CD8-positive, alpha-beta memory T cell (primary cell): ENCODE measurements at regions not wholly inside any gene's neighbourhood (a gene's known extent, or its start where the extent isn't known, plus 50 kb on each side); places are given as distances from the start of the nearest gene placed in this dataset.
"Not testable (repeated sequence)": the region's sequence is repeated elsewhere in the genome, so short reads cannot be mapped to it uniquely, and the experiment has no call there.

Source experiments
- CTCF ChIA-PET: fragments of 350-600 bp; sonication (Branson Sonifier 250); formaldehyde crosslinking; loops from one replicate; lab custom pipeline; 2021; ENCODE audit warnings: antibody characterized with exemption; lab: Charles Lee
- POLR2A ChIA-PET: fragments of 350-600 bp; sonication (Branson Sonifier 250); formaldehyde crosslinking; loops from one replicate; lab custom pipeline; 2021; ENCODE audit warnings: antibody characterized with exemption; lab: Charles Lee
- DNase-seq, 5 donors: peaks; one replicate each; pipeline versions ENCODE4 v3.0.0 to v3.0.0-alpha.2; 2020 to 2022; ENCODE audit warnings: mixed read lengths in 1 of 5
- H3K27ac ChIP-seq: one replicate; pipeline ENCODE4 v1.7.0; 2013; ENCODE audit warnings: low read depth, mild to moderate bottlenecking, low read length, moderate library complexity
- H3K27me3 ChIP-seq: 2 replicates; pipeline ENCODE4 v1.7.0; 2013; ENCODE audit warnings: low read length, mild to moderate bottlenecking; ENCODE audit not compliant: insufficient read depth, poor library complexity, severe bottlenecking
- H3K36me3 ChIP-seq: 2 replicates; pipeline ENCODE4 v1.7.0; 2013; ENCODE audit warnings: mild to moderate bottlenecking, low read length, moderate library complexity; ENCODE audit not compliant: insufficient read depth
- H3K4me1 ChIP-seq: 2 replicates; pipeline ENCODE4 v1.7.0; 2013; ENCODE audit warnings: mild to moderate bottlenecking, low read length, moderate library complexity; ENCODE audit not compliant: insufficient read depth
- H3K4me3 ChIP-seq: 2 replicates; pipeline ENCODE4 v1.7.0; 2013; ENCODE audit warnings: mild to moderate bottlenecking, low read length
- H3K9me3 ChIP-seq: 2 replicates; pipeline ENCODE4 v1.7.0; 2013; ENCODE audit warnings: mild to moderate bottlenecking, low read length
- H3K27ac Mint-ChIP-seq, 8 donors: one replicate each; pipeline ENCODE4 v1.8.0; 2020 to 2021; ENCODE audit warnings: mixed read lengths in 8 of 8, mild to moderate bottlenecking in 6 of 8, inconsistent platforms in 3 of 8, moderate library complexity in 3 of 8
- H3K27me3 Mint-ChIP-seq, 2 donors: one replicate each; pipeline ENCODE4 v1.8.0; 2020 to 2021; ENCODE audit warnings: mixed read lengths in 2 of 2, mild to moderate bottlenecking in 1 of 2, moderate library complexity in 1 of 2
- H3K36me3 Mint-ChIP-seq, 3 donors: one replicate each; pipeline ENCODE4 v1.8.0; 2020 to 2021; ENCODE audit warnings: mixed read lengths in 3 of 3, inconsistent platforms in 1 of 3, mild to moderate bottlenecking in 1 of 3
- H3K4me1 Mint-ChIP-seq, 3 donors: one replicate each; pipeline ENCODE4 v1.8.0; 2020 to 2021; ENCODE audit warnings: mixed read lengths in 3 of 3, inconsistent platforms in 1 of 3, mild to moderate bottlenecking in 1 of 3
- H3K4me3 Mint-ChIP-seq, 7 donors: one replicate each; pipeline ENCODE4 v1.8.0; 2020 to 2021; ENCODE audit warnings: mixed read lengths in 7 of 7, mild to moderate bottlenecking in 6 of 7, moderate library complexity in 4 of 7, inconsistent platforms in 2 of 7
- H3K9me3 Mint-ChIP-seq, 5 donors: one replicate each; pipeline ENCODE4 v1.8.0; 2020 to 2022; ENCODE audit warnings: mixed read lengths in 5 of 5, mild to moderate bottlenecking in 3 of 5, moderate library complexity in 2 of 5, inconsistent platforms in 1 of 5

GRCh38 chr9:96109680-96110351, 192.2 kb downstream of the HSD17B3 start:
- no peaks in the 10 kb centered on the region for H3K9me3 ChIP-seq
- H3K9me3 Mint-ChIP-seq, result peaks cover 8 to 20% (median 19%) of the 10 kb centered on the region in 5 donors
- CTCF ChIA-PET, result no interaction called here
- H3K4me1 Mint-ChIP-seq, result no peaks in the 10 kb centered on the region
- H3K4me3 ChIP-seq, result no peak overlapping the region
- DNase-seq, result no peak
- no peaks in the 10 kb centered on the region for H3K4me1 ChIP-seq
- POLR2A ChIA-PET, result no interaction called here
- H3K27ac Mint-ChIP-seq, result no peak overlapping the region
- no peak overlapping the region for H3K27ac ChIP-seq
- H3K4me3 Mint-ChIP-seq, result no peak overlapping the region
- H3K27me3 ChIP-seq, result no peaks in the 10 kb centered on the region
- H3K36me3 ChIP-seq, result no peaks in the 10 kb centered on the region
- H3K36me3 Mint-ChIP-seq, result peaks cover 2 to 11% (median 5%) of the 10 kb centered on the region in 3 donors
- peaks cover 8 to 46% of the 10 kb centered on the region in 2 donors for H3K27me3 Mint-ChIP-seq

GRCh38 chr9:96108691-96109380, 193.1 kb downstream of the HSD17B3 start:
- H3K4me1 Mint-ChIP-seq, result no peaks in the 10 kb centered on the region
- CTCF ChIA-PET, result no interaction called here
- no peaks in the 10 kb centered on the region for H3K9me3 ChIP-seq
- H3K27me3 Mint-ChIP-seq, result peaks cover 9 to 36% of the 10 kb centered on the region in 2 donors
- no peak overlapping the region for H3K4me3 Mint-ChIP-seq
- peaks cover 14 to 29% (median 22%) of the 10 kb centered on the region in 5 donors for H3K9me3 Mint-ChIP-seq
- H3K36me3 ChIP-seq, result no peaks in the 10 kb centered on the region
- H3K27ac Mint-ChIP-seq, result no peak overlapping the region
- POLR2A ChIA-PET, result no interaction called here
- no peak overlapping the region for H3K4me3 ChIP-seq
- peaks cover 2 to 13% (median 5%) of the 10 kb centered on the region in 3 donors for H3K36me3 Mint-ChIP-seq
- no peak overlapping the region for H3K27ac ChIP-seq
- no peaks in the 10 kb centered on the region for H3K27me3 ChIP-seq
- no peak for DNase-seq
- H3K4me1 ChIP-seq, result no peaks in the 10 kb centered on the region

GRCh38 chr9:96107436-96107835, 194.5 kb downstream of the HSD17B3 start:
- Mint-ChIP-seq H3K27me3 (peaks cover 6 to 34% of the 10 kb centered on the region in 2 donors), H3K27ac (no peak overlapping the region), H3K4me1 (no peaks in the 10 kb centered on the region), H3K9me3 (peaks cover 14 to 32% (median 24%) of the 10 kb centered on the region in 5 donors), H3K4me3 (no peak overlapping the region), H3K36me3 (peaks cover 2 to 18% (median 5%) of the 10 kb centered on the region in 3 donors)
- Histone ChIP-seq H3K4me3 (no peak overlapping the region), H3K4me1 (no peaks in the 10 kb centered on the region), H3K27me3 (no peaks in the 10 kb centered on the region), H3K9me3 (no peaks in the 10 kb centered on the region), H3K27ac (no peak overlapping the region), H3K36me3 (no peaks in the 10 kb centered on the region)
- ChIA-PET CTCF (no interaction called here), POLR2A (no interaction called here)
- DNase-seq, result no peak

GRCh38 chr9:96100385-96101300, 201.3 kb downstream of the HSD17B3 start:
- Mint-ChIP-seq H3K4me3 (no peak overlapping the region), H3K9me3 (peaks cover 8 to 19% (median 11%) of the 10 kb centered on the region in 5 donors), H3K4me1 (peaks cover 0 to 6% (median 3%) of the 10 kb centered on the region in 3 donors), H3K36me3 (peaks cover 0 to 19% (median 0%) of the 10 kb centered on the region in 3 donors), H3K27ac (no peak overlapping the region), H3K27me3 (peaks cover 3 to 10% of the 10 kb centered on the region in 2 donors)
- no peak overlapping the region for H3K4me3 ChIP-seq
- H3K27ac ChIP-seq, result no peak overlapping the region
- no peak for DNase-seq
- no peaks in the 10 kb centered on the region for H3K4me1 ChIP-seq
- no peaks in the 10 kb centered on the region for H3K36me3 ChIP-seq
- CTCF ChIA-PET, result no interaction called here
- no peaks in the 10 kb centered on the region for H3K9me3 ChIP-seq
- H3K27me3 ChIP-seq, result no peaks in the 10 kb centered on the region
- POLR2A ChIA-PET, result no interaction called here

GRCh38 chr9:96090630-96091029, 211.3 kb downstream of the HSD17B3 start:
- CTCF ChIA-PET, H3K9me3 Mint-ChIP-seq, H3K27ac ChIP-seq: not testable (repeated sequence)

GRCh38 chr9:96089452-96090085, 212.4 kb downstream of the HSD17B3 start:
- Histone ChIP-seq H3K36me3 (no peaks in the 10 kb centered on the region), H3K4me1 (no peaks in the 10 kb centered on the region), H3K9me3 (no peaks in the 10 kb centered on the region), H3K27ac (no peak overlapping the region), H3K4me3 (no peak overlapping the region), H3K27me3 (no peaks in the 10 kb centered on the region)
- POLR2A ChIA-PET, result no interaction called here
- H3K27ac Mint-ChIP-seq, result no peak overlapping the region
- H3K4me1 Mint-ChIP-seq, result no peaks in the 10 kb centered on the region
- DNase-seq, result no peak
- no peak overlapping the region for H3K4me3 Mint-ChIP-seq
- H3K9me3 Mint-ChIP-seq, result peaks cover 0 to 2% (median 0%) of the 10 kb centered on the region in 5 donors
- peaks cover 0 to 3% (median 0%) of the 10 kb centered on the region in 3 donors for H3K36me3 Mint-ChIP-seq
- peaks cover 4 to 10% of the 10 kb centered on the region in 2 donors for H3K27me3 Mint-ChIP-seq
- CTCF ChIA-PET, result no interaction called here

More at GRCh38 chr9:96090630-96091029, 211.3 kb downstream of the HSD17B3 start:
- DNase-seq, H3K4me1 ChIP-seq, H3K4me3 ChIP-seq, H3K27ac Mint-ChIP-seq, H3K4me3 Mint-ChIP-seq, POLR2A ChIA-PET, H3K27me3 ChIP-seq, H3K36me3 Mint-ChIP-seq, H3K4me1 Mint-ChIP-seq, H3K9me3 ChIP-seq, H3K36me3 ChIP-seq, H3K27me3 Mint-ChIP-seq: not testable (repeated sequence)

GRCh38 chr9:96088510-96088909, 213.0 kb downstream of the ERCC6L2 start:
- H3K4me3 Mint-ChIP-seq, result no peak overlapping the region
- H3K27ac Mint-ChIP-seq, result no peak overlapping the region
- H3K27me3 Mint-ChIP-seq, result peaks cover 4 to 14% of the 10 kb centered on the region in 2 donors
- H3K36me3 ChIP-seq, result no peaks in the 10 kb centered on the region
- H3K9me3 ChIP-seq, result no peaks in the 10 kb centered on the region
- peaks cover 0 to 2% (median 0%) of the 10 kb centered on the region in 5 donors for H3K9me3 Mint-ChIP-seq
- no peak overlapping the region for H3K27ac ChIP-seq
- no peaks in the 10 kb centered on the region for H3K4me1 Mint-ChIP-seq
- H3K4me1 ChIP-seq, result no peaks in the 10 kb centered on the region
- ChIA-PET CTCF (no interaction called here), POLR2A (no interaction called here)
- H3K27me3 ChIP-seq, result no peaks in the 10 kb centered on the region
- DNase-seq, result no peak
- no peak overlapping the region for H3K4me3 ChIP-seq
- H3K36me3 Mint-ChIP-seq, result peaks cover 0 to 3% (median 0%) of the 10 kb centered on the region in 3 donors
